SK-N-SH (cell line): ENCODE measurements at regions not wholly inside any gene's neighbourhood (a gene's known extent, or its start where the extent isn't known, plus 50 kb on each side); places are given as distances from the start of the nearest gene placed in this dataset.

Experiments
- CTCF ChIA-PET: fragments of 300-600, 350-600 bp; formaldehyde crosslinking; extraction: SDS; loops from one replicate; lab custom pipeline; 2021; lab: Yijun Ruan, JAX
- POLR2A ChIA-PET: fragments of 350-600 bp; sonication (Branson Sonifier 250); formaldehyde crosslinking; extraction: SDS; loops from one replicate; lab custom pipeline; 2020; ENCODE audit warnings: antibody characterized with exemption, inconsistent platforms; lab: Yijun Ruan, JAX
- DNase-seq: peaks from one replicate; pipeline ENCODE4 v3.0.0; 2012
- H2AFZ ChIP-seq: fragments of 200-600 bp; sonication (generic); 2 replicates; pipeline ENCODE4 v1.8.1; 2016; ENCODE audit warnings: antibody characterized with exemption, mild to moderate bottlenecking, low read depth
- H3F3A ChIP-seq: fragments of 200-600 bp; sonication (generic); replicated peaks from 2 replicates; pipeline ENCODE3; 2016; ENCODE audit warnings: antibody characterized with exemption, mild to moderate bottlenecking; ENCODE audit not compliant: insufficient read depth
- H3K27ac ChIP-seq, 2 experiments: fragments of 200-500 bp in 1 of 2; fragments of 200-600 bp in 1 of 2; sonication (Bioruptor generic) in 1 of 2; sonication (generic), shearing (Covaris generic) in 1 of 2; 2 replicates each; pipeline versions ENCODE4 v1.5.1 to v1.6.1; 2014 to 2016; ENCODE audit warnings: low read depth in 2 of 2, inconsistent platforms in 1 of 2, low read length in 1 of 2, mild to moderate bottlenecking in 1 of 2, mixed read lengths in 1 of 2
- H3K27me3 ChIP-seq: fragments of 200-600 bp; sonication (generic), shearing (Covaris generic); 2 replicates; pipeline ENCODE4 v1.6.1; 2016; ENCODE audit warnings: mixed run types; ENCODE audit not compliant: insufficient read depth
- H3K36me3 ChIP-seq, 2 experiments: fragments of 200-500 bp in 1 of 2; fragments of 200-600 bp in 1 of 2; sonication (Bioruptor generic) in 1 of 2; sonication (generic) in 1 of 2; replicated peaks in 1 of 2; 2 replicates each; pipeline versions ENCODE3 to v1.5.1; 2014 to 2016; ENCODE audit warnings: low read length in 1 of 2, mild to moderate bottlenecking in 1 of 2; ENCODE audit not compliant: insufficient read depth in 2 of 2, control insufficient read depth in 1 of 2
- H3K4me1 ChIP-seq, 2 experiments: fragments of 200-500 bp in 1 of 2; fragments of 200-600 bp in 1 of 2; sonication (Bioruptor generic) in 1 of 2; sonication (generic), shearing (Covaris generic) in 1 of 2; 2 replicates each; pipeline versions ENCODE4 v1.5.1 to v1.6.1; 2014 to 2016; ENCODE audit warnings: low read depth in 1 of 2, low read length in 1 of 2, mixed run types in 1 of 2; ENCODE audit not compliant: insufficient read depth in 2 of 2, control insufficient read depth in 1 of 2
- H3K4me2 ChIP-seq: fragments of 200-600 bp; sonication (generic), shearing (Covaris generic); 2 replicates; pipeline ENCODE4 v1.6.1; 2017; ENCODE audit warnings: mixed run types
- H3K4me3 ChIP-seq, 2 experiments: fragments of 200-500 bp in 1 of 2; fragments of 200-600 bp in 1 of 2; sonication (Bioruptor generic) in 1 of 2; sonication (generic), shearing (Covaris generic) in 1 of 2; 2 replicates each; pipeline versions ENCODE4 v1.5.1 to v1.8.1; 2014 to 2016; ENCODE audit warnings: low read depth in 2 of 2, inconsistent platforms in 1 of 2, low read length in 1 of 2, mild to moderate bottlenecking in 1 of 2, mixed read lengths in 1 of 2, moderate library complexity in 1 of 2
- H3K79me2 ChIP-seq: fragments of 200-600 bp; sonication (generic); 2 replicates; pipeline ENCODE4 v1.8.1; 2017; ENCODE audit warnings: mild to moderate bottlenecking; ENCODE audit not compliant: insufficient read depth
- H3K9ac ChIP-seq: fragments of 200-600 bp; sonication (generic); 2 replicates; pipeline ENCODE4 v1.6.1; 2017; ENCODE audit warnings: mixed run types
- H3K9me2 ChIP-seq: fragments of 200-600 bp; sonication (generic); 2 replicates; pipeline ENCODE4 v1.6.1; 2017; ENCODE audit warnings: mixed run types
- H3K9me3 ChIP-seq: fragments of 200-600 bp; sonication (generic); 2 replicates; pipeline ENCODE4 v1.6.1; 2017; ENCODE audit warnings: mixed run types, mild to moderate bottlenecking, moderate library complexity
- H4K20me1 ChIP-seq: fragments of 200-600 bp; sonication (generic); 2 replicates; pipeline ENCODE4 v1.6.1; 2017; ENCODE audit warnings: mild to moderate bottlenecking, mixed run types; ENCODE audit not compliant: insufficient read depth
- CHD2 ChIP-seq: fragments of 150-350 bp; IDR thresholded peaks from 2 replicates; pipeline ENCODE4 v1.6.1; 2018; ENCODE audit warnings: low read length; ENCODE audit not compliant: partially characterized antibody
- ELF1 ChIP-seq: IDR thresholded peaks from 2 replicates; pipeline ENCODE4 v1.4.0; 2012
- EP300 ChIP-seq, 2 experiments: IDR thresholded peaks; 2 replicates each; pipeline versions ENCODE4 v1.4.0 to v1.6.1; 2012; ENCODE audit warnings: borderline replicate concordance in 1 of 2, low read depth in 1 of 2, low read length in 1 of 2
- EZH2phosphoT487 ChIP-seq: fragments of 200-600 bp; sonication (generic); IDR thresholded peaks from 2 replicates; pipeline ENCODE4 v1.6.1; 2017; ENCODE audit warnings: low read depth, mixed run types, mild to moderate bottlenecking, antibody characterized with exemption, moderate library complexity, borderline replicate concordance
- GABPA ChIP-seq: IDR thresholded peaks from 2 replicates; pipeline ENCODE4 v1.4.0; 2012; ENCODE audit warnings: low read depth, mild to moderate bottlenecking
- GATA2 ChIP-seq: sonication (generic); formaldehyde crosslinking; IDR thresholded peaks from 2 replicates; pipeline ENCODE4 v1.5.0; 2020; ENCODE audit warnings: mild to moderate bottlenecking, missing genetic modification reagents
- MEF2A ChIP-seq: IDR thresholded peaks from 2 replicates; pipeline ENCODE4 v1.4.0; 2012; ENCODE audit warnings: low read depth, borderline replicate concordance
- MXI1 ChIP-seq: IDR thresholded peaks from 2 replicates; pipeline ENCODE4 v1.6.1; 2012; ENCODE audit warnings: mild to moderate bottlenecking, low read depth, low read length, improper control_type of control experiment
- RFX5 ChIP-seq: IDR thresholded peaks from 2 replicates; pipeline ENCODE4 v1.6.1; 2012; ENCODE audit warnings: mild to moderate bottlenecking, improper control_type of control experiment, low read length
- SMC3 ChIP-seq: IDR thresholded peaks from 2 replicates; pipeline ENCODE4 v1.6.1; 2012; ENCODE audit warnings: low read depth, low read length, improper control_type of control experiment
- TAF1 ChIP-seq: IDR thresholded peaks from 2 replicates; pipeline ENCODE4 v1.6.1; 2012; ENCODE audit warnings: low read depth, mild to moderate bottlenecking, low read length, moderate library complexity, borderline replicate concordance
- YY1 ChIP-seq: IDR thresholded peaks from 2 replicates; pipeline ENCODE4 v1.4.0; 2012; ENCODE audit warnings: low read depth, mild to moderate bottlenecking
- ZBTB33 ChIP-seq: IDR thresholded peaks from 2 replicates; pipeline ENCODE4 v1.4.0; 2012; ENCODE audit warnings: low read depth, borderline replicate concordance
- WGBS: methylation state at CpG from one replicate; pipeline ENCODE4 v1.1.6; 2017; ENCODE audit warnings: low lambda C conversion rate; 5-methylcytosine and 5-hydroxymethylcytosine counted together
- TF ChIP-seq, protein P1 (sequence below): fragments of 150-350 bp; IDR thresholded peaks from 2 replicates; pipeline ENCODE4 v1.6.1; 2017; ENCODE audit warnings: antibody characterized with exemption, low read length, low read depth, borderline replicate concordance
- TF ChIP-seq, protein P2 (sequence below): fragments of 200-600 bp; sonication (generic); IDR thresholded peaks from 2 replicates; pipeline ENCODE4 v1.6.1; 2017; ENCODE audit warnings: antibody characterized with exemption, mild to moderate bottlenecking, moderate library complexity
- TF ChIP-seq, protein P3 (sequence below): IDR thresholded peaks from 2 replicates; pipeline ENCODE4 v1.6.1; 2012; ENCODE audit warnings: mild to moderate bottlenecking, low read depth, low read length, moderate library complexity
- TF ChIP-seq, protein P4 (sequence below): IDR thresholded peaks from 2 replicates; pipeline ENCODE4; 2012

DNA sequence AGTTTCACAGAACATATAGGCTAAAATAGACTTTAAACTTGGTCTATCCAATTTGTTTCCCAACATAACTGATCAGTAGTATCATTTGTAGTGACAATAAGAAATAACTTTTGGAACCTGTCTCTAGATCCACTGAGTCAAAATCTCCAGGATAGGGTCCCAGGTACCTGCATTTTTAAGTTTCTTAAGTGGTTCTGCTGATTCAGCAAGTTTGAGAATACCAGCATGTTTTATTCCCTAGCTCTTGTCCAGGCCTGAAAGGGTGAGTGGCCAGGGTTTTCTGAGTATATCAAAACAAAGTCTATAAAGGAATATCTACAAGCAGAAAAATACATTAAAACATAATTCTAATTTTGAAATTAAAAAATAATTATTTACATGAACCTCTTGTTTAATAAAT is 573.1 kb upstream of the POU3F4 start (continued):
- TF ChIP-seq, protein P1, sequence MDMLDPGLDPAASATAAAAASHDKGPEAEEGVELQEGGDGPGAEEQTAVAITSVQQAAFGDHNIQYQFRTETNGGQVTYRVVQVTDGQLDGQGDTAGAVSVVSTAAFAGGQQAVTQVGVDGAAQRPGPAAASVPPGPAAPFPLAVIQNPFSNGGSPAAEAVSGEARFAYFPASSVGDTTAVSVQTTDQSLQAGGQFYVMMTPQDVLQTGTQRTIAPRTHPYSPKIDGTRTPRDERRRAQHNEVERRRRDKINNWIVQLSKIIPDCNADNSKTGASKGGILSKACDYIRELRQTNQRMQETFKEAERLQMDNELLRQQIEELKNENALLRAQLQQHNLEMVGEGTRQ, result no peak
- TF ChIP-seq ZBTB33 (no peak), GATA2 (no peak), RFX5 (no peak), TAF1 (no peak)
- TF ChIP-seq, protein P2, sequence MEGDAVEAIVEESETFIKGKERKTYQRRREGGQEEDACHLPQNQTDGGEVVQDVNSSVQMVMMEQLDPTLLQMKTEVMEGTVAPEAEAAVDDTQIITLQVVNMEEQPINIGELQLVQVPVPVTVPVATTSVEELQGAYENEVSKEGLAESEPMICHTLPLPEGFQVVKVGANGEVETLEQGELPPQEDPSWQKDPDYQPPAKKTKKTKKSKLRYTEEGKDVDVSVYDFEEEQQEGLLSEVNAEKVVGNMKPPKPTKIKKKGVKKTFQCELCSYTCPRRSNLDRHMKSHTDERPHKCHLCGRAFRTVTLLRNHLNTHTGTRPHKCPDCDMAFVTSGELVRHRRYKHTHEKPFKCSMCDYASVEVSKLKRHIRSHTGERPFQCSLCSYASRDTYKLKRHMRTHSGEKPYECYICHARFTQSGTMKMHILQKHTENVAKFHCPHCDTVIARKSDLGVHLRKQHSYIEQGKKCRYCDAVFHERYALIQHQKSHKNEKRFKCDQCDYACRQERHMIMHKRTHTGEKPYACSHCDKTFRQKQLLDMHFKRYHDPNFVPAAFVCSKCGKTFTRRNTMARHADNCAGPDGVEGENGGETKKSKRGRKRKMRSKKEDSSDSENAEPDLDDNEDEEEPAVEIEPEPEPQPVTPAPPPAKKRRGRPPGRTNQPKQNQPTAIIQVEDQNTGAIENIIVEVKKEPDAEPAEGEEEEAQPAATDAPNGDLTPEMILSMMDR, result no peak

GRCh38 chrX:82945332-82945731 is 562.8 kb upstream of the POU3F4 start:
- no peaks in the 10 kb centered on the region for H3K9me2 ChIP-seq
- no peaks in the 10 kb centered on the region for H3F3A ChIP-seq
- no peaks in the 10 kb centered on the region for H3K27me3 ChIP-seq
- 3% methylated on average over 3 of the region's 3 CpGs for WGBS
- ChIA-PET POLR2A (no interaction called here), CTCF (no interaction called here)
- no peaks in the 10 kb centered on the region for H3K4me1 ChIP-seq
- no peak overlapping the region for H3K9ac ChIP-seq
- no peaks in the 10 kb centered on the region for H3K36me3 ChIP-seq
- DNase-seq, result no peak
- no peaks in the 10 kb centered on the region for H4K20me1 ChIP-seq
- H3K27ac ChIP-seq, result no peak overlapping the region
- no peaks in the 10 kb centered on the region for H3K9me3 ChIP-seq
- H3K4me3 ChIP-seq, result no peak overlapping the region
- H2AFZ ChIP-seq, result no peak overlapping the region
- H3K4me2 ChIP-seq, result no peak overlapping the region
- no peaks in the 10 kb centered on the region for H3K79me2 ChIP-seq
- no peak for TF ChIP-seq GABPA
- no peak for TF ChIP-seq EZH2phosphoT487
- TF ChIP-seq, protein P1, result no peak
- TF ChIP-seq ELF1, result no peak
- no peak for TF ChIP-seq CHD2
- TF ChIP-seq MXI1, result no peak
- TF ChIP-seq YY1, result no peak
- no peak for TF ChIP-seq MEF2A
- TF ChIP-seq, protein P3, sequence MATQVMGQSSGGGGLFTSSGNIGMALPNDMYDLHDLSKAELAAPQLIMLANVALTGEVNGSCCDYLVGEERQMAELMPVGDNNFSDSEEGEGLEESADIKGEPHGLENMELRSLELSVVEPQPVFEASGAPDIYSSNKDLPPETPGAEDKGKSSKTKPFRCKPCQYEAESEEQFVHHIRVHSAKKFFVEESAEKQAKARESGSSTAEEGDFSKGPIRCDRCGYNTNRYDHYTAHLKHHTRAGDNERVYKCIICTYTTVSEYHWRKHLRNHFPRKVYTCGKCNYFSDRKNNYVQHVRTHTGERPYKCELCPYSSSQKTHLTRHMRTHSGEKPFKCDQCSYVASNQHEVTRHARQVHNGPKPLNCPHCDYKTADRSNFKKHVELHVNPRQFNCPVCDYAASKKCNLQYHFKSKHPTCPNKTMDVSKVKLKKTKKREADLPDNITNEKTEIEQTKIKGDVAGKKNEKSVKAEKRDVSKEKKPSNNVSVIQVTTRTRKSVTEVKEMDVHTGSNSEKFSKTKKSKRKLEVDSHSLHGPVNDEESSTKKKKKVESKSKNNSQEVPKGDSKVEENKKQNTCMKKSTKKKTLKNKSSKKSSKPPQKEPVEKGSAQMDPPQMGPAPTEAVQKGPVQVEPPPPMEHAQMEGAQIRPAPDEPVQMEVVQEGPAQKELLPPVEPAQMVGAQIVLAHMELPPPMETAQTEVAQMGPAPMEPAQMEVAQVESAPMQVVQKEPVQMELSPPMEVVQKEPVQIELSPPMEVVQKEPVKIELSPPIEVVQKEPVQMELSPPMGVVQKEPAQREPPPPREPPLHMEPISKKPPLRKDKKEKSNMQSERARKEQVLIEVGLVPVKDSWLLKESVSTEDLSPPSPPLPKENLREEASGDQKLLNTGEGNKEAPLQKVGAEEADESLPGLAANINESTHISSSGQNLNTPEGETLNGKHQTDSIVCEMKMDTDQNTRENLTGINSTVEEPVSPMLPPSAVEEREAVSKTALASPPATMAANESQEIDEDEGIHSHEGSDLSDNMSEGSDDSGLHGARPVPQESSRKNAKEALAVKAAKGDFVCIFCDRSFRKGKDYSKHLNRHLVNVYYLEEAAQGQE, result no peak
- TF ChIP-seq, protein P4, sequence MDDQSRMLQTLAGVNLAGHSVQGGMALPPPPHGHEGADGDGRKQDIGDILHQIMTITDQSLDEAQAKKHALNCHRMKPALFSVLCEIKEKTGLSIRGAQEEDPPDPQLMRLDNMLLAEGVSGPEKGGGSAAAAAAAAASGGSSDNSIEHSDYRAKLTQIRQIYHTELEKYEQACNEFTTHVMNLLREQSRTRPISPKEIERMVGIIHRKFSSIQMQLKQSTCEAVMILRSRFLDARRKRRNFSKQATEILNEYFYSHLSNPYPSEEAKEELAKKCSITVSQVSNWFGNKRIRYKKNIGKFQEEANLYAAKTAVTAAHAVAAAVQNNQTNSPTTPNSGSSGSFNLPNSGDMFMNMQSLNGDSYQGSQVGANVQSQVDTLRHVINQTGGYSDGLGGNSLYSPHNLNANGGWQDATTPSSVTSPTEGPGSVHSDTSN, result no peak
- no peak for TF ChIP-seq RFX5
- TF ChIP-seq SMC3, result no peak
- TF ChIP-seq, protein P2, result no peak
- TF ChIP-seq EP300 (IDR thresholded peaks at IDR 0.05; ENCODE audit: borderline replicate concordance in 1 of 2, low read depth in 1 of 2, low read length in 1 of 2), result no peak
